A549 (cell line): ENCODE measurements at regions not wholly inside any gene's neighbourhood (a gene's known extent, or its start where the extent isn't known, plus 50 kb on each side); places are given as distances from the start of the nearest gene placed in this dataset.

Source experiments
- CHD4 ChIP-seq: fragments of 200-600 bp; sonication (generic); IDR thresholded peaks from 2 replicates; pipeline ENCODE4 v1.6.1; 2016; ENCODE audit warnings: antibody characterized with exemption, mild to moderate bottlenecking, borderline replicate concordance
- ESRRA ChIP-seq: fragments of 150-350 bp; IDR thresholded peaks from 2 replicates; pipeline ENCODE4 v1.6.1; 2014; ENCODE audit warnings: mild to moderate bottlenecking, low read length, borderline replicate concordance
- JUN ChIP-seq, 2 experiments: fragments of >200 bp; sonication (Bioruptor Twin); formaldehyde crosslinking; IDR thresholded peaks; 2 replicates in 1 of 2; 3 replicates in 1 of 2; pipeline ENCODE4 v1.6.1; 2016 to 2017
- POLR2A ChIP-seq: IDR thresholded peaks from 2 replicates; pipeline ENCODE4 v1.6.1; 2012; ENCODE audit warnings: mild to moderate bottlenecking, low read length
- TF ChIP-seq, protein P1 (sequence below): fragments of >200 bp; sonication (Bioruptor Twin); formaldehyde crosslinking; IDR thresholded peaks from 3 replicates; pipeline ENCODE4 v1.6.1; 2016
- TF ChIP-seq, protein P2 (sequence below): fragments of >200 bp; sonication (Bioruptor Twin); formaldehyde crosslinking; IDR thresholded peaks from 3 replicates; pipeline ENCODE4 v1.5.1; 2016
- TF ChIP-seq, protein P3 (sequence below): fragments of 450-650 bp; IDR thresholded peaks from 2 replicates; pipeline ENCODE4 v1.6.1; 2014; ENCODE audit warnings: antibody characterized with exemption
- TF ChIP-seq, protein P4 (sequence below): IDR thresholded peaks from 2 replicates; pipeline ENCODE4 v1.6.1; 2012

DNA sequence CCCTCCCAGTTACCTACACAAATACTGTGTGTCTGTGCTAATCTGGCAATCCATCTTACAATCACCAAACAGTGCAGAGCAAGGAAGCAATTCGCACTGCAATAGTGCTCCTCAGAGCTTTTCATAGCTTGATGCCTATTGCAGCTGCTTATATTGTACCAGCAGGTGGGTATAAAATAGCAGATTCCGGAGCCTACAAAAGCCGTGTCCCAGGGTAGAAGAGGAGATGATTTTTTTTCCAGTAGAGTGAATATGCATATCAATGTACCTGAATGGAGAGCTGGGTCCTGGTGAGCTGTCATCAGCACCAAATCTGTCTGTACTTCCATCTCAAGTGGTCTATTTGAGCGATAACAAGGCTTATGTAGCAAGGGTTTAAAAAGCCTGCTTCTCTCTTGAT lies 668.4 kb downstream of the DIAPH3 start:
- TF ChIP-seq, protein P1, sequence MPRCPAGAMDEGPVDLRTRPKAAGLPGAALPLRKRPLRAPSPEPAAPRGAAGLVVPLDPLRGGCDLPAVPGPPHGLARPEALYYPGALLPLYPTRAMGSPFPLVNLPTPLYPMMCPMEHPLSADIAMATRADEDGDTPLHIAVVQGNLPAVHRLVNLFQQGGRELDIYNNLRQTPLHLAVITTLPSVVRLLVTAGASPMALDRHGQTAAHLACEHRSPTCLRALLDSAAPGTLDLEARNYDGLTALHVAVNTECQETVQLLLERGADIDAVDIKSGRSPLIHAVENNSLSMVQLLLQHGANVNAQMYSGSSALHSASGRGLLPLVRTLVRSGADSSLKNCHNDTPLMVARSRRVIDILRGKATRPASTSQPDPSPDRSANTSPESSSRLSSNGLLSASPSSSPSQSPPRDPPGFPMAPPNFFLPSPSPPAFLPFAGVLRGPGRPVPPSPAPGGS = no peak
- TF ChIP-seq, protein P2, sequence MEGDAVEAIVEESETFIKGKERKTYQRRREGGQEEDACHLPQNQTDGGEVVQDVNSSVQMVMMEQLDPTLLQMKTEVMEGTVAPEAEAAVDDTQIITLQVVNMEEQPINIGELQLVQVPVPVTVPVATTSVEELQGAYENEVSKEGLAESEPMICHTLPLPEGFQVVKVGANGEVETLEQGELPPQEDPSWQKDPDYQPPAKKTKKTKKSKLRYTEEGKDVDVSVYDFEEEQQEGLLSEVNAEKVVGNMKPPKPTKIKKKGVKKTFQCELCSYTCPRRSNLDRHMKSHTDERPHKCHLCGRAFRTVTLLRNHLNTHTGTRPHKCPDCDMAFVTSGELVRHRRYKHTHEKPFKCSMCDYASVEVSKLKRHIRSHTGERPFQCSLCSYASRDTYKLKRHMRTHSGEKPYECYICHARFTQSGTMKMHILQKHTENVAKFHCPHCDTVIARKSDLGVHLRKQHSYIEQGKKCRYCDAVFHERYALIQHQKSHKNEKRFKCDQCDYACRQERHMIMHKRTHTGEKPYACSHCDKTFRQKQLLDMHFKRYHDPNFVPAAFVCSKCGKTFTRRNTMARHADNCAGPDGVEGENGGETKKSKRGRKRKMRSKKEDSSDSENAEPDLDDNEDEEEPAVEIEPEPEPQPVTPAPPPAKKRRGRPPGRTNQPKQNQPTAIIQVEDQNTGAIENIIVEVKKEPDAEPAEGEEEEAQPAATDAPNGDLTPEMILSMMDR = no peak
- TF ChIP-seq, protein P3, sequence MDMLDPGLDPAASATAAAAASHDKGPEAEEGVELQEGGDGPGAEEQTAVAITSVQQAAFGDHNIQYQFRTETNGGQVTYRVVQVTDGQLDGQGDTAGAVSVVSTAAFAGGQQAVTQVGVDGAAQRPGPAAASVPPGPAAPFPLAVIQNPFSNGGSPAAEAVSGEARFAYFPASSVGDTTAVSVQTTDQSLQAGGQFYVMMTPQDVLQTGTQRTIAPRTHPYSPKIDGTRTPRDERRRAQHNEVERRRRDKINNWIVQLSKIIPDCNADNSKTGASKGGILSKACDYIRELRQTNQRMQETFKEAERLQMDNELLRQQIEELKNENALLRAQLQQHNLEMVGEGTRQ = no peak
- TF ChIP-seq CHD4 (no peak), ESRRA (no peak), JUN (IDR thresholded peaks at IDR 0.05) (no peak), POLR2A (no peak)
- TF ChIP-seq, protein P4, sequence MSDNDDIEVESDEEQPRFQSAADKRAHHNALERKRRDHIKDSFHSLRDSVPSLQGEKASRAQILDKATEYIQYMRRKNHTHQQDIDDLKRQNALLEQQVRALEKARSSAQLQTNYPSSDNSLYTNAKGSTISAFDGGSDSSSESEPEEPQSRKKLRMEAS = no peak
